KMS-11 (cell line): ENCODE measurements at regions not wholly inside any gene's neighbourhood (a gene's known extent, or its start where the extent isn't known, plus 50 kb on each side); places are given as distances from the start of the nearest gene placed in this dataset.

Source experiments
- H2AFZ ChIP-seq: fragments of 200-600 bp; sonication (generic); 2 replicates; pipeline ENCODE4 v1.6.1; 2016; ENCODE audit warnings: antibody characterized with exemption, mixed run types, low read depth
- H3K27ac ChIP-seq: fragments of 200-600 bp; sonication (generic); 2 replicates; pipeline ENCODE4 v1.6.1; 2016; ENCODE audit warnings: mild to moderate bottlenecking, mixed run types
- H3K27me3 ChIP-seq: fragments of 200-600 bp; sonication (generic); 2 replicates; pipeline ENCODE4 v1.6.1; 2017; ENCODE audit warnings: mild to moderate bottlenecking, low read depth, mixed run types, moderate library complexity; ENCODE audit not compliant: insufficient read depth
- H3K36me3 ChIP-seq: fragments of 200-600 bp; sonication (generic); 2 replicates; pipeline ENCODE4 v1.6.1; 2017; ENCODE audit warnings: mild to moderate bottlenecking, mixed run types; ENCODE audit not compliant: insufficient read depth
- H3K4me1 ChIP-seq: fragments of 200-600 bp; sonication (generic); 2 replicates; pipeline ENCODE4 v1.6.1; 2016; ENCODE audit warnings: mild to moderate bottlenecking, low read depth, mixed run types; ENCODE audit not compliant: poor library complexity, severe bottlenecking
- H3K4me2 ChIP-seq: fragments of 200-600 bp; sonication (generic); 2 replicates; pipeline ENCODE4 v1.7.0; 2016; ENCODE audit warnings: mild to moderate bottlenecking, mixed run types
- H3K4me3 ChIP-seq: fragments of 200-600 bp; sonication (generic); IDR thresholded peaks from 2 replicates; pipeline ENCODE4 v1.6.1; 2017; ENCODE audit warnings: low read depth, low read length, mixed read lengths; ENCODE audit not compliant: insufficient read depth
- H3K79me2 ChIP-seq: fragments of 200-600 bp; sonication (generic); 2 replicates; pipeline ENCODE4 v1.6.1; 2016; ENCODE audit warnings: low read depth, mixed run types; ENCODE audit not compliant: insufficient read depth
- H3K9ac ChIP-seq: fragments of 200-600 bp; sonication (generic); 2 replicates; pipeline ENCODE4 v1.6.1; 2016; ENCODE audit warnings: mild to moderate bottlenecking, mixed run types
- H4K20me1 ChIP-seq: fragments of 200-600 bp; sonication (generic); 2 replicates; pipeline ENCODE4 v1.6.1; 2016; ENCODE audit warnings: mild to moderate bottlenecking, mixed run types; ENCODE audit not compliant: insufficient read depth
- TF ChIP-seq, protein P1 (sequence below): fragments of 200-600 bp; sonication (generic); conservative IDR thresholded peaks from 2 replicates; pipeline ENCODE4 v1.6.1; 2017; ENCODE audit warnings: low read depth, mild to moderate bottlenecking, antibody characterized with exemption, low read length, moderate library complexity, mixed read lengths

DNA sequence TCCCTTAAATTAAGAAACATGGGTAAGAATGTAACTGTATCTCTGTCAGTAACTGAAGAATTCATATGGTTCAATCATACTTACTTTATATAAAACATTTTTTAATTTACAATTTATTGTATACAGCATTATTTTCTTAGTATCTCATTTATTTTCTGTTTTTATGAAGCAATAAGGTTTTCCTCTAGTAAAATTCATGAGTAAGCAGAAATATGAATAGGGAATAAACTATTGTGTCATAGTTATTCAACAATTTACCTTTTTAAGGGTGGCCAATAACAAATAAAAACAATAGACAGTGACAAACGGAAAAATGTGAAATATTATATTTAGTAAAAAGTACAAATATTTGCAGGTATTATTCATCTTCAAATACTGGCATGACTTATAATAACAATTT, 624.4 kb downstream of the TECRL start:
- Histone ChIP-seq H3K79me2 (no peaks in the 10 kb centered on the region), H3K4me3 (no peak overlapping the region), H3K27ac (no peak overlapping the region), H3K27me3 (no peaks in the 10 kb centered on the region), H4K20me1 (no peaks in the 10 kb centered on the region), H3K36me3 (no peaks in the 10 kb centered on the region), H3K4me2 (no peak overlapping the region), H2AFZ (no peak overlapping the region), H3K4me1 (peaks cover 5% of the 10 kb centered on the region), H3K9ac (no peak overlapping the region)
- TF ChIP-seq, protein P1, sequence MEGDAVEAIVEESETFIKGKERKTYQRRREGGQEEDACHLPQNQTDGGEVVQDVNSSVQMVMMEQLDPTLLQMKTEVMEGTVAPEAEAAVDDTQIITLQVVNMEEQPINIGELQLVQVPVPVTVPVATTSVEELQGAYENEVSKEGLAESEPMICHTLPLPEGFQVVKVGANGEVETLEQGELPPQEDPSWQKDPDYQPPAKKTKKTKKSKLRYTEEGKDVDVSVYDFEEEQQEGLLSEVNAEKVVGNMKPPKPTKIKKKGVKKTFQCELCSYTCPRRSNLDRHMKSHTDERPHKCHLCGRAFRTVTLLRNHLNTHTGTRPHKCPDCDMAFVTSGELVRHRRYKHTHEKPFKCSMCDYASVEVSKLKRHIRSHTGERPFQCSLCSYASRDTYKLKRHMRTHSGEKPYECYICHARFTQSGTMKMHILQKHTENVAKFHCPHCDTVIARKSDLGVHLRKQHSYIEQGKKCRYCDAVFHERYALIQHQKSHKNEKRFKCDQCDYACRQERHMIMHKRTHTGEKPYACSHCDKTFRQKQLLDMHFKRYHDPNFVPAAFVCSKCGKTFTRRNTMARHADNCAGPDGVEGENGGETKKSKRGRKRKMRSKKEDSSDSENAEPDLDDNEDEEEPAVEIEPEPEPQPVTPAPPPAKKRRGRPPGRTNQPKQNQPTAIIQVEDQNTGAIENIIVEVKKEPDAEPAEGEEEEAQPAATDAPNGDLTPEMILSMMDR = no peak

DNA sequence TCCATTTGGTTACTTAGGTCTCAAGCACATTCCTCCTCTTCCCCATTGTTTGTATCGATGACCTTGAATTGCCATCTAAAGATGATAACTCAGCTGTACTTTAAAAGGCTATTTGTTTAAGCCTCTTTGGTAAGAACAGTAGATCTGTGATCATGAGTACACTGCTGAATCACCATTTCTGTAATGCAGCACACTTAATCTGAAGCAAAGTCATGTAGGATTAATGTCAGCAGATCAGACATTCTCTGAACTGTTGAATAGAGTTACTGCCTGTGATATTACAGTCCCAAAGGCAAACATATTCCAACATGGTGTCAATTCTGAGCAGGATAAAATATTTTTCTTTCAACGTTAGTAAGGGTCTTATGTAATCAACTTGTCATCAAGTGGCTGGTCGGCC, 631.6 kb downstream of the TECRL start:
- no peak overlapping the region for H2AFZ ChIP-seq
- TF ChIP-seq, protein P1 = no peak
- no peak overlapping the region for H3K4me2 ChIP-seq
- H3K27ac ChIP-seq = no peak overlapping the region
- H3K9ac ChIP-seq = no peak overlapping the region
- no peak overlapping the region for H3K4me3 ChIP-seq
- H3K79me2 ChIP-seq = no peaks in the 10 kb centered on the region
- no peaks in the 10 kb centered on the region for H4K20me1 ChIP-seq
- peaks cover 11% of the 10 kb centered on the region for H3K4me1 ChIP-seq
- H3K36me3 ChIP-seq = no peaks in the 10 kb centered on the region; the same call in 1 of the 2 replicates
- no peaks in the 10 kb centered on the region for H3K27me3 ChIP-seq

DNA sequence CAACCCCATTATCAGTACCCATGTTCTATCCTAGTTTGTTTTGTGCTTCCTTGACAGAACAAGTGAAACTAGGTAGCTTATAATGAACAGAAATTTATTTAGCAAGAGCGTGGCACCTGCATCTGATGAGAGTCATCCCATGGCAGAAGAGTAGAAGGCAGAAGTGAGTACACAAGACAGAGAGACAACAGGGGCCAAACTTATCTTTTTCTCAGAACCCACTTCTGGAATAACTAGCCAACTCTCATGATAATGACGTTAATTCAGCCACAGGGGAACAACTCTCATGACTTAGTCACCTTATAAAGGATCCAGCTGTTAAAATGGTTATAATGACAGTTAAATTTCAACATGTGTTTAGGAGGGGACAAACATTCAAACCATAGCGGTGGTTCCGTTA, 644.9 kb downstream of the TECRL start:
- Histone ChIP-seq H3K79me2 (no peaks in the 10 kb centered on the region), H3K27ac (no peak overlapping the region), H3K9ac (no peak overlapping the region), H3K27me3 (no peaks in the 10 kb centered on the region), H3K4me2 (no peak overlapping the region), H3K4me1 (no peaks in the 10 kb centered on the region), H4K20me1 (no peaks in the 10 kb centered on the region), H2AFZ (no peak overlapping the region), H3K36me3 (no peaks in the 10 kb centered on the region), H3K4me3 (no peak overlapping the region)
- TF ChIP-seq, protein P1 = no peak

DNA sequence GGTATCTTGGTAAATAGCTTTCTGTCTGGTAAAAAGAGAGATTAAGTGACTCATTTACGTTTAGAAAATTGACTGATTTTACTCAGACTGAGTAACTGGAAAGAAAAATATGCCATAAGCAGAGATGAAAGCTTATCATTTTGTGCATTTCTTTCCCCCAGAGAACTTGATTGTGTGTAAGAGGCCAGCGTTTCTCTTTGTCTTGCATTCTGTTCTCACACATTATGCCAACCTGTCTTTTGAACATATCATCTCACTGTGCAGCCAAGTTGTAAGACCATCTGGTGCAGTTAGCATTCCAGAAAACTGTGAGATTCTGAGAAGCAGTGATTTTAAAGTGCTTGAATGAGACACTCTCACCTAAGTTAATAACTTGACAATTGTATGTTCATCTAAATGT, 651.3 kb downstream of the TECRL start:
- Histone ChIP-seq H3K27ac (no peak overlapping the region), H3K4me3 (no peak overlapping the region), H3K36me3 (no peaks in the 10 kb centered on the region), H3K4me1 (no peaks in the 10 kb centered on the region), H3K27me3 (no peaks in the 10 kb centered on the region), H3K4me2 (no peak overlapping the region), H3K9ac (no peak overlapping the region), H4K20me1 (no peaks in the 10 kb centered on the region), H2AFZ (no peak overlapping the region), H3K79me2 (no peaks in the 10 kb centered on the region)
- TF ChIP-seq, protein P1 = no peak
